Caki2 (cell line): ENCODE measurements at regions not wholly inside any gene's neighbourhood (a gene's known extent, or its start where the extent isn't known, plus 50 kb on each side); places are given as distances from the start of the nearest gene placed in this dataset.

ENCODE experiments used
- DNase-seq: peaks from one replicate; pipeline ENCODE4 v3.0.0-alpha.2; 2015; ENCODE audit warnings: low read depth
- in situ Hi-C: cut with HindIII; loops from 2 replicates; pipeline ENCODE4 v1.10.0; 2016; ENCODE audit warnings: low sequenced_read_pairs, low pct_unique_long_range_greater_than_20kb, mixed read lengths

DNA sequence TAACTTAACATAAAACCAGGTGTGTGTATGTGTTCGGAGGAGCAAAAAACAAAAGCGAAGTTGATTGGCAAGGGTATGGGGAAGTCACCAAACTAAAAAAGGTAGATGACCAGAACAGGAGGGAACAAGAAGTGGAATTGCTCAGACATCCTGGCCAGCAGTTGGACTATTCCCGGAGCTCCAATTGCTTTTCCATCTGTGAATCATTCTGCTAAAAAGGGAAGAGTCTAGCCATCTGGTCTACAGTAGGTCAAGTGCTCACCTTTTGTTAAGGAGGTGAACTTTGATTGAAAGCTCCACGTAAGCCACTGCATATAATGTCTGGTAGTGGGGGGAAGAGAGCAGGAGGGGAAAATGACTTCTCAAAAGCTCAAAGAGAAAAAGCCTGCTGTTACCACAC lies 50.0 kb upstream of the BET1 start:
- peak; percentile 32 for DNase-seq
- in situ Hi-C loops = no loop called here

GRCh38 chr7:94055963-94056362 lies 51.8 kb upstream of the BET1 start:
- peak; percentile 80 for DNase-seq
- in situ Hi-C loops = no loop called here

- in situ Hi-C loops = no loop called here
- DNase-seq = peak; percentile 93
Measured at GRCh38 chr7:94056796-94057207, 52.6 kb upstream of the BET1 start.

GRCh38 chr7:94057955-94058354 lies 53.8 kb upstream of the BET1 start:
- DNase-seq = no peak
- in situ Hi-C loops = no loop called here

GRCh38 chr7:94059746-94060145 lies 55.6 kb upstream of the BET1 start:
- DNase-seq = no peak

GRCh38 chr7:94060752-94061151 lies 56.6 kb upstream of the BET1 start:
- in situ Hi-C loops = no loop called here
- no peak for DNase-seq

More at GRCh38 chr7:94059746-94060145, 55.6 kb upstream of the BET1 start:
- in situ Hi-C loops = no loop called here

DNA sequence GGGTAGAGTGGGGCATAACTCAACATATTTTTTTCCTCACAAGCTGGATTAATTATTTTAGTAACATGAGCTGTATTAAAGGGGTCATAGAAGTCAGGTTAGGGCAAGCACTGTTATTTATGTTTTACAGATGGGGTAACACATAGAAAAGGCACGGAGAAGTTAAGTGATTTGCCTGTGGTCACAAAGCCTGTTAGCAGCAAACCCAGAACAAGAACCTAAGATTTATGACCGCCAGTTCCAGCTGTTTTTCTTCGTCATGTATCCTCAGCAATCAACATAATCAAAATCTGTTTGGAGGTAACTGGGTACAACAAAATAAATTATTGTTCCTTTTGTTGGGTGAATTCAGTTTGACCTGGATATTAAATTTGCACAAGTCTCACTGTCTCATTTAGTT lies 57.2 kb upstream of the BET1 start:
- in situ Hi-C loops = no loop called here
- DNase-seq = no peak

DNA sequence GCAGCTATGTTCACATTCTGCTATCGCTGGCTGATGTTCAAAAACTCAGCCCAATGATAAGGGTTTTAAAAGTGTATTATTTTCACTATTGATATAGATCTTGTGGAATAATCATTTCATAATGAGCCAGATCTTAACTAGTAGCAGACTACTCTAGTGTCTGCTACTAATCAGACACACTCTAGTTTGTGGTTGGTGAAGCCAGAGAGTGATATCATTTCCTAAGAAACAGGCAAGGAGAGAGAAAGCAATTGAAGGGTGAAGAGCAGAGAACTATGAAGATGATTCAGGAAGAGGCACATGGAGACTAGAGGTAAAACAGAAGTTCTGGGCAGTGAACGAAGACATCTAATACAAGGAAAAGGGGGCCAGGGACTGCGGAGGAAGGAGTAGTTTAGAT lies 58.2 kb upstream of the BET1 start:
- DNase-seq = no peak
- in situ Hi-C loops = no loop called here

DNA sequence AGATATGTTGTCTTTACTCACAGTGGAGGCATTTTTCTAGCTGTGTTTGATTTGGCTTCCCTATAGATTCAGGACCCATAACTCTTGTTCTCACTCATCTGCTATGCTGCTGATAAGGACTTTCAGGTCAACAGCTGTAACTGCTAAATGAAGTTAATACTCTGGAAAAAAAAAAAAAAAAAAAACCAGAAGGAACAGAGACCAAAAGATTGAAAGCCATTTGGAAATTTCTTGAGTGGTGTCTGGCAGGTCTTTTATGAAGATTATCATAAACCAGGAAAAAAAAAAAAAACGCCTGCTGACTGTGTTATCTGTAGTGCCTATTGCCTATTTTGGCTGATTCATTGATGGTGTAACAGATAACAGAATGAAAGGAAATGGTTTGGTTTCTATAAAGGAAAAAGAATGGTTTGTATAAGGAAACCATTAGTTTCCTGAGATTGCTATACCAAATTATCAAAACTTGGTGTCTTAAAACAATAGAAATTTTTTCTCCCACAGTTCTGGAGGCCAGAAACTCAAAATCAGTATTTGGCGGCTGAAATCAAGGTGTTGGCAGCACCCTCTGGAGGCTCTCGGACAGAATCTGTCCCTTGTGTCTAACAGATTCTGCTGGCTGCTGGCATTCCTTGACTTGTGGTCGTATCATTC lies 60.5 kb upstream of the BET1 start:
- in situ Hi-C loops = no loop called here
- DNase-seq = no peak

- in situ Hi-C loops = no loop called here
- DNase-seq = no peak
Measured at GRCh38 chr7:94067047-94067446, 62.9 kb upstream of the BET1 start.

DNA sequence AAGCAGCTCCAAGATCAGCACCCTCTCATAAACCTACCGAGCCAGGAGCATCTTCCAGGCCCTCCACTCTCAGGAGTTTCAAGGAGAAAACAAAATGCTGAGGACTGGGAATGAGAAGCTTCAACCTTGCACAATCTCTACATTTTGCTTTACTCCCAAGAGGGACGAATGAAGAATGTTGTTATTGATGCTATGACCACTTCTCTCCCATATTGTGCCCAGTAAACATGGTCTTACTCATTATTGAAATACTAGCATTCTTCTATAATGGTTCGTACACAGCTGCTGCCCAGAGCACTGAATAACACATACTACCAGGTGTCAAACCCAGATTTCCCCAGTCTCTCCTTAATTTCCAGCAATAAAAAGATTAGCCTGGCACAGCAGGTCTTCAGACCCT lies 63.4 kb upstream of the BET1 start:
- DNase-seq = no peak
- in situ Hi-C loops = no loop called here

- in situ Hi-C loops = no loop called here
- DNase-seq = no peak
Measured at GRCh38 chr7:94069162-94069739, 65.1 kb upstream of the BET1 start.

DNA sequence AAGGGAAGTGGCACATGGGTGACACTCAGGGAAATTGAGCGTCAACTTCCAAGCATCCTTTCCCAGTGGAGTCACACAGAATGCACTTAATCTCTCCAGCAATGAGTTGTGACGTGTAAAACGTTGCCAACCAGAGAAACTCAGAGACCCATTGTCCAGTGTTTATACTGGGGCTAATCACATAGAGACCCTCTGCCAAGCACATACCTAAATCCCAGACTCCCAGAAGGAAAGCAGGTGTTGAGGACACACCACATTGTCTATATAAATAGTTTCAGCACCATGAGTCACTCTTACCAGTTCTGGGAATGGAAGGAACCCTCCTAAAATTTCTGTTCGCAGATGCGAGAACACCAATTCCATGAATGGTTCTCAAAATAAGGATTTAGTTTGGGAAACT lies 76.4 kb upstream of the BET1 start:
- DNase-seq = no peak
- in situ Hi-C loops = no loop called here

DNA sequence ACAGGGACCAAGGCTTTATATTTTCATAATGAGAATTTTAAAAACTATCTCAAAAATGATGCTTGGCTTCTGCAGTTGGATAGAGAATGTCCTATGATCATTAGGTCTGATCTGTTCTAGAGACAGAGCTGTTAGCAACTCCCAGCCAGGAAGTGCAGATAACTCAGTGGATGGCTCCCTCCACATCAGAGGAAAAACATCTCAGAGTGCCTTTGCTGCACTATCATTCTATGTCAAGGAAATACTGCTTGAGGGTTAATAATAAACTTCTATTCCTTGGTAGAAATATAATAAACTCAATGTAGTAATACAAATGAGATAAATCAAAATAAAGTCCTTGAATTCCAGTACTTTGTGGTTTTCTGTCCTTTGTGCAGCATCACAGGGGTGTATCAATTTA lies 78.0 kb upstream of the BET1 start:
- in situ Hi-C loops = no loop called here
- DNase-seq = no peak

DNA sequence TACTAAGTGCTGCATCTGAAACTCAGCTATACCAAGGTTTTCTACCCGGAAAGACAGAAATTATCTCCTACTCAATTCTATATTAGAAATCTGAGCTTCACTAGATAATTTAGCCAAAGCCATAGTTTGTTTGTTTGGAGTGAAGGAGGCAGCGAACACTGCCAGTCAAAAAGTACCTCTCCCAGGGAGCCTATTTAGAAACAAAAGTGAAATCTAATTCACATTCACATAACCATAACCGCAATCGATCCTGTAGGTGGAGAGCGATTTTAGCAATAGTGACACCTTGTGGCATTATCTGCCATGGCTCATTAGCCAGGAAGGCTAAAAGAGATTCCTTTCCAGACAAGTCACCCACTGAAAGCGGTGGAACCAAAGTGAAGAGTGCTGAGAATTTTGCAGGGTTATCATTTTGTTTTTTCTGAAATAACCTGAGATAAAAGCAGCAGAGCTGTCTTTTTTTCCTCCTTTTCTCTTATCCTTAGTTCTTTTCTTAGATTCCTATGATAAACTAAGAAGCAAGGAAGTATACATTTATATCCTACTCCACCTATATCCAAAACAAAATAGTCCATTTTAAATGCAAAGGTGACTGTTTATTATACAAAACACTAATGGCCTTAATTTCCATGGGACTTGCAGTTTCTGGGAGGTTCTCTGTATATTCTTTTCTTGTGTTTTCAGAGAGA lies 83.7 kb upstream of the BET1 start:
- DNase-seq = peak; percentile 65
- in situ Hi-C loops = no loop called here

DNA sequence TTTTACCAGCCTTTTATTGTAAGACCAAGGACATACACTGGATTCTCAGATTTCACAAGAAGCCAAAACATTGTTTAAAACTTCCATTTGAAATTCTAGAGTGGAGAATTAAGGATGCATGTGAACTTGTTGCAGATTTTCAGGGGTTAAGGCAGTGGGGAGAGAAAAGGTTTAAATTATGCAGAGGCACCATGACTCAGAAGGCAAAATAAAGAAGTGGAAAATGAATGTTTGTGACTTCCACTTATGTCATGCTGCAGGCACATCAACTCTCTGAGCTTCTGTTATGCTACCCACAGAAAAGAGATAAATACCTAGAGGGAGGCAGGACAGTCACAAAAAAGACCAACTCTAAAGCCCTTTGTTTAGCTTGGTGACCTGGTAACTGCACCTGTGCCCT lies 84.4 kb upstream of the BET1 start:
- DNase-seq = no peak
- in situ Hi-C loops = no loop called here

DNA sequence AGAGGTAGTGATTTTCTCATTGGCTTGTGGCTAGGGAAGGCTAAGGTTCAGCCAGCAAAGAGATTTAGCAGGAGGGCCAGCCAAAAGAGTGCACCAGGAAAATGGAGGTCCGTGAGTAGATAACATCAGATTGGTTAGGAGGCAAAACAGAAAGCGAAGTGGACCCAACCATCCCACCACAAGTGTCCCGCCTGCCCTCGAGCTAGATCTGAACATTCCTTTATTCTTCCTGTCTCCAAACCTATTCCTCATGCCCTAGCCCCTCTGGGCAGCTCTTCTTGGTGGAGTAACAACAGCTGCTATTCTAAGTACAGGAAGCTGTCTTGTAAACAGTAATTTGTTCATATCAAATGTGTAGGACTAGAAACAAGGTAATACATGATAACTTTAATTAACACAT lies 85.7 kb upstream of the BET1 start:
- in situ Hi-C loops = no loop called here

DNA sequence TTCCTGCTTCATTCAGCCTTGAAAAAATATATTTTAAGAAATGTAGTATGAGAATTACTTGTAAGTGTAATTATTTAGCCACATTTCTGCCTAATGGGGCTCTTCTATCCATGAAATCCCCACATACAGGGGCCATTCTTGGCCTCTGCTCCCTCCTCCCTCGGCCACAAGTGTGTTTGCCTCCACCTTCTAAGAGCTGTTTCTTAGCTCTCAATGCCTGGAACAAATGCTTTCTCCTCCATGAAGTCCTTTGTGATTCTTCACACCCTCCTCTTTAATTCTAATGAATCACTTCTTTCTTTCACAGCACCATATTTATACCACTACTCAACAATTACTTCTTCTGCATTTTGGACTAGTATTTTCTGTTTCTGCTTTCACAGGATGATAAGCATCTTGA lies 88.8 kb upstream of the BET1 start:
- in situ Hi-C loops = no loop called here
- DNase-seq = no peak

More for the DNA sequence above, 85.7 kb upstream of the BET1 start:
- DNase-seq = no peak

- in situ Hi-C loops = no loop called here
- no peak for DNase-seq
Measured at GRCh38 chr7:94094298-94094697, 90.1 kb upstream of the BET1 start.
